WI38 (cell line): ENCODE measurements at regions not wholly inside any gene's neighbourhood (a gene's known extent, or its start where the extent isn't known, plus 50 kb on each side); places are given as distances from the start of the nearest gene placed in this dataset.

Experiments used
- H3K4me3 ChIP-seq: 2 replicates; pipeline ENCODE4 v1.5.1; 2011; ENCODE audit warnings: low read depth, mild to moderate bottlenecking, control low read depth, low read length
- CTCF ChIP-seq: IDR thresholded peaks from 2 replicates; pipeline ENCODE4 v1.5.1; 2012; ENCODE audit warnings: low read depth, mild to moderate bottlenecking, control low read depth, low read length

- H3K4me3 ChIP-seq: no peak overlapping the region
- TF ChIP-seq CTCF: no peak
These were observed 210.6 kb upstream of the IGF1R start for GRCh38 chr15:98437752-98438151.

- no peak for TF ChIP-seq CTCF
- no peak overlapping the region for H3K4me3 ChIP-seq
These were observed 210.0 kb upstream of the IGF1R start for GRCh38 chr15:98438326-98438725.

GRCh38 chr15:98438907-98439306, 209.4 kb upstream of the IGF1R start:
- no peak overlapping the region for H3K4me3 ChIP-seq
- no peak for TF ChIP-seq CTCF

- H3K4me3 ChIP-seq: no peak overlapping the region
- TF ChIP-seq CTCF: no peak
These were observed 208.8 kb upstream of the IGF1R start for GRCh38 chr15:98439523-98439942.

- TF ChIP-seq CTCF: no peak
- no peak overlapping the region for H3K4me3 ChIP-seq
These were observed 207.4 kb upstream of the IGF1R start for GRCh38 chr15:98440917-98441316.

GRCh38 chr15:98441599-98441998, 206.7 kb upstream of the IGF1R start:
- no peak overlapping the region for H3K4me3 ChIP-seq
- no peak for TF ChIP-seq CTCF

GRCh38 chr15:98442379-98442833, 205.9 kb upstream of the IGF1R start:
- TF ChIP-seq CTCF: peak; percentile 74
- no peak overlapping the region for H3K4me3 ChIP-seq
